HG03103 (cell line): ENCODE measurements at regions not wholly inside any gene's neighbourhood (a gene's known extent, or its start where the extent isn't known, plus 50 kb on each side); places are given as distances from the start of the nearest gene placed in this dataset.

Experiments used
- ATAC-seq: cut with Tn5 transposase; IDR thresholded peaks from one replicate; pipeline ENCODE4 v1.9.1; 2021; ENCODE audit warnings: low read depth; ENCODE audit not compliant: unreplicated experiment

DNA sequence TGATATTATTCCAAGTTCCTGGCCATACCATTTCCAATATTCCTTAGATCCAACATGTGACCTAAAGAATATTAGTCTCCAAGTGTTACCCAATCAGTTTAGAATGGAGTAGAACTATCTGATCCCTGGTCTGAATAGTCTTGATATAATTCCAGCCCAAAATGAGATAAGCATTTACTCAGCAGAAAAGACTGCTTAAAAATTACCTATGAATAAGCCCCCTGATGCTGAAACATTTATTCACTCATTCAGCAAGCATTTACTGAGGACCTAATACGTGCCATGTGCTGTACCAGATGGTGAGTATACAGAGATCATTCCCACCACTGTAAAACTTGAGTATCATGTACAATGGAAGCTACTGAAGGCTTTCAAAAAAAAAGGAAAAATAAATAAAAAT, 157.0 kb downstream of the FAM114A2 start:
- ATAC-seq, result no peak

- ATAC-seq, result no peak
Measured at GRCh38 chr5:153880106-153880505, 158.6 kb downstream of the FAM114A2 start.

DNA sequence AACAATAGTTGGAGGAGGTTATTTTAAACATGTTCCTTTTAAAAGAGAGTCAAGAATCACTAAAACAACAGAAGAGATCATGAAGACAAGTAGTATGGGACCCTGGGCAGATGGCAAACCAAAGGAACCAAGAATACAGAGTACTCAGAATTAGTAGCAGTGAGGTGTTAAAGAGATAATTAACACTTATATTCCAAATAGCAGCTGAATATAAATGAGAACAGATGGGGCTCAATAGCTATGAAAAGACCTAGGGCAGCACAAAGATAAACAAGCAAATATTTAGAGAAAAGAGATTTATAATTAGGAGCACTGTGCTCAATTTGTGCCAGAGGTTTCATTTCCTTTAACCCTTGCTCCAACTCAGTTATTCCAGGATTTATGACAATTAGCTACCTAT, 159.1 kb downstream of the FAM114A2 start:
- ATAC-seq, result no peak

- ATAC-seq, result no peak
Measured at GRCh38 chr5:153866176-153866575, 172.5 kb downstream of the FAM114A2 start.

DNA sequence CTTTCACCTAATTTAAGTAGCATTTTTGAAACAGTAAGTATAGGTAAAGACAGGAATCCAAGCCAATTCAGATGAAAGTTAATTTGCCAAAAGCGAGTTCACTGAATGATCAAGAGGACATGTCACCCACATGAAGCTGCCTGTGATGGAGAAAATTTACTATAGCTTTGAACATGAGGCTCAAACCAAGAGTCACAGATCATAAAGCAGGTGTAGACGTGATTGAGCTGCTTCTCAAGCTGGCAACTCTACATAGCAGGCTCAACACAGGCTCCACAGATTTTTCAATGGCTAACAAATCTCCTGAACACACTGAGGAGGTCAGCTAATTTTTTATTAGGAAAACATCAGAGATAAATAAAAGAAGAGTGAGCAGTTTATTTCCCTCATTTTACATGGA, 173.7 kb downstream of the FAM114A2 start:
- ATAC-seq, result no peak

- no peak for ATAC-seq
Measured at GRCh38 chr5:153863951-153864350, 174.8 kb downstream of the FAM114A2 start.
